SU-DHL-6 (cell line): ENCODE measurements at regions not wholly inside any gene's neighbourhood (a gene's known extent, or its start where the extent isn't known, plus 50 kb on each side); places are given as distances from the start of the nearest gene placed in this dataset.

ENCODE experiments used
- CTCF ChIP-seq: fragments of 200-600 bp; sonication (generic); IDR thresholded peaks from one replicate; pipeline ENCODE4 v1.5.1; 2017; ENCODE audit warnings: antibody characterized with exemption, mild to moderate bottlenecking, low read length, moderate library complexity; ENCODE audit not compliant: insufficient read depth, poor library complexity, severe bottlenecking
- EZH2phosphoT487 ChIP-seq: fragments of 200-600 bp; sonication (generic), shearing (Covaris generic); conservative IDR thresholded peaks from 2 replicates; pipeline ENCODE4 v1.6.1; 2018; ENCODE audit warnings: mild to moderate bottlenecking, antibody characterized with exemption, low read length, moderate library complexity, mixed read lengths

GRCh38 chr13:104043184-104043583 lies 977.0 kb upstream of the SLC10A2 start:
- no peak for TF ChIP-seq CTCF
- no peak for TF ChIP-seq EZH2phosphoT487
